ENCODE measurements at regions not wholly inside any gene's neighbourhood (a gene's known extent, or its start where the extent isn't known, plus 50 kb on each side); places are given as distances from the start of the nearest gene placed in this dataset.

GRCh38 chr2:163877316-163877715 is 141.5 kb upstream of the FIGN start:
- TF ChIP-seq EZH2phosphoT487 (IDR thresholded peaks at IDR 0.05; ENCODE audit: insufficient read depth, low read depth): no peak
- TF ChIP-seq EZH2 (IDR thresholded peaks at IDR 0.05; ENCODE audit: insufficient read depth, poor library complexity, severe bottlenecking): no peak
